ENCODE measurements at regions not wholly inside any gene's neighbourhood (a gene's known extent, or its start where the extent isn't known, plus 50 kb on each side); places are given as distances from the start of the nearest gene placed in this dataset.

GRCh38 chr2:103010306-103010705 lies 248.5 kb downstream of the TMEM182 start:
- no peak for TF ChIP-seq CTCF (conservative IDR thresholded peaks at IDR 0.05 in 1 of 2, IDR thresholded peaks at IDR 0.05 in 1 of 2; ENCODE audit: extremely low read depth in 1 of 2, insufficient read depth in 1 of 2, low read depth in 1 of 2, low read length in 2 of 2)
- no peak for TF ChIP-seq EZH2 (IDR thresholded peaks at IDR 0.05; ENCODE audit: borderline replicate concordance, low read length)

Measured in mammary epithelial cell (primary cell).